OCI-LY1 (cell line): ENCODE measurements at regions not wholly inside any gene's neighbourhood (a gene's known extent, or its start where the extent isn't known, plus 50 kb on each side); places are given as distances from the start of the nearest gene placed in this dataset.

Experiments
- H2AFZ ChIP-seq: fragments of 200-600 bp; sonication (generic), shearing (Covaris generic); 2 replicates; pipeline ENCODE4 v1.6.0; 2014; ENCODE audit warnings: antibody characterized with exemption, mild to moderate bottlenecking, low read length
- H3F3A ChIP-seq: fragments of 200-600 bp; sonication (generic), shearing (Covaris generic); 2 replicates; pipeline ENCODE4 v1.6.0; 2014; ENCODE audit warnings: mild to moderate bottlenecking, antibody characterized with exemption, low read length, moderate library complexity; ENCODE audit not compliant: insufficient read depth
- H3K27ac ChIP-seq: fragments of 200-600 bp; sonication (generic); 2 replicates; pipeline ENCODE4 v1.5.1; 2014; ENCODE audit warnings: low read length, mixed run types, mild to moderate bottlenecking, low read depth; ENCODE audit not compliant: poor library complexity, severe bottlenecking
- H3K27me3 ChIP-seq: fragments of 200-600 bp; sonication (generic); 2 replicates; pipeline ENCODE4 v1.6.0; 2014; ENCODE audit warnings: antibody characterized with exemption, mild to moderate bottlenecking, low read length, moderate library complexity; ENCODE audit not compliant: insufficient read depth
- H3K36me3 ChIP-seq: fragments of 200-600 bp; sonication (generic); 2 replicates; pipeline ENCODE4 v1.6.1; 2014; ENCODE audit warnings: mild to moderate bottlenecking, antibody characterized with exemption, low read length, moderate library complexity, mixed read lengths; ENCODE audit not compliant: insufficient read depth
- H3K4me1 ChIP-seq: fragments of 200-600 bp; sonication (generic); 2 replicates; pipeline ENCODE4 v1.5.1; 2014; ENCODE audit warnings: mild to moderate bottlenecking, low read length, moderate library complexity; ENCODE audit not compliant: insufficient read depth, severe bottlenecking
- H3K4me2 ChIP-seq: fragments of 200-600 bp; sonication (generic), shearing (Covaris generic); 2 replicates; pipeline ENCODE4 v1.6.1; 2014; ENCODE audit warnings: low read length
- H3K4me3 ChIP-seq: fragments of 200-600 bp; sonication (generic); 2 replicates; pipeline ENCODE4 v1.5.1; 2014; ENCODE audit warnings: low read length, low read depth, mild to moderate bottlenecking, mixed read lengths; ENCODE audit not compliant: poor library complexity, severe bottlenecking
- H3K79me2 ChIP-seq: fragments of 200-600 bp; shearing (Covaris generic); 2 replicates; pipeline ENCODE4 v1.6.1; 2016; ENCODE audit warnings: mixed run types, low read length, mixed read lengths; ENCODE audit not compliant: insufficient read depth
- H3K9ac ChIP-seq: fragments of 200-600 bp; sonication (generic), shearing (Covaris generic); 2 replicates; pipeline ENCODE4 v1.6.1; 2014; ENCODE audit warnings: mild to moderate bottlenecking, low read length, mixed read lengths
- H3K9me2 ChIP-seq: fragments of 200-600 bp; sonication (generic), shearing (Covaris generic); 2 replicates; pipeline ENCODE4 v1.6.1; 2014; ENCODE audit warnings: low read depth, mild to moderate bottlenecking, low read length, mixed read lengths
- H3K9me3 ChIP-seq: fragments of 200-600 bp; shearing (Covaris generic); 2 replicates; pipeline ENCODE4 v1.6.1; 2014; ENCODE audit warnings: low read length, mixed read lengths
- H4K20me1 ChIP-seq: fragments of 200-600 bp; sonication (generic), shearing (Covaris generic); 2 replicates; pipeline ENCODE4 v1.6.0; 2016; ENCODE audit warnings: mild to moderate bottlenecking, low read length; ENCODE audit not compliant: insufficient read depth
- EZH2 ChIP-seq: fragments of 200-600 bp; sonication (generic), shearing (Covaris generic); IDR thresholded peaks from 2 replicates; pipeline ENCODE4 v1.8.0; 2017; ENCODE audit warnings: borderline replicate concordance, mixed run types, mild to moderate bottlenecking, antibody characterized with exemption, low read length, moderate library complexity, mixed read lengths
- TF ChIP-seq, protein P1 (sequence below): fragments of 200-600 bp; sonication (generic), shearing (Covaris generic); IDR thresholded peaks from 2 replicates; pipeline ENCODE4 v1.5.1; 2017; ENCODE audit warnings: mild to moderate bottlenecking, antibody characterized with exemption, low read length, moderate library complexity, mixed read lengths

DNA sequence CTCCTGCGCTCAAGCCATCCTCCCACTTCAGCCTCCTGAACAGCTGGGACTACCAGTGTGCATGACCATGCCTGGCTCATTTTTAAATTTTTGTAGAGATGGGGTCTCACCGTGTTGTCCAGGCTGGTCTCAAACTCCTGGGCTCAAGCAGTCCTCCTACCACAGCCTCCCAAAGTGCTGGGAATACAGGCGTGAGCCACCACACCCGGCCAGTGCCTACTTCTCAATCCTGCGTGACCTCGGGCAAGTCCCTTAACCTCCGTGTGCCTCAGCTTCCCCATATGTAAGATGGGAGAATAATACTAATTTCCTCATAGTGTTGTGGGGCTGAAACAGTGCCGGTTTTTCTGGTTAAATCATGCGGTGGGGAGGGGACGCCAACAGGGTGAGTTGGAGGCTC, 143.5 kb upstream of the CIBAR2 start:
- no peaks in the 10 kb centered on the region for H3K9me3 ChIP-seq
- H3K9me2 ChIP-seq, result no peaks in the 10 kb centered on the region
- no peak overlapping the region for H3K4me3 ChIP-seq
- H3K27ac ChIP-seq, result no peak overlapping the region
- no peak for TF ChIP-seq EZH2
- TF ChIP-seq, protein P1, sequence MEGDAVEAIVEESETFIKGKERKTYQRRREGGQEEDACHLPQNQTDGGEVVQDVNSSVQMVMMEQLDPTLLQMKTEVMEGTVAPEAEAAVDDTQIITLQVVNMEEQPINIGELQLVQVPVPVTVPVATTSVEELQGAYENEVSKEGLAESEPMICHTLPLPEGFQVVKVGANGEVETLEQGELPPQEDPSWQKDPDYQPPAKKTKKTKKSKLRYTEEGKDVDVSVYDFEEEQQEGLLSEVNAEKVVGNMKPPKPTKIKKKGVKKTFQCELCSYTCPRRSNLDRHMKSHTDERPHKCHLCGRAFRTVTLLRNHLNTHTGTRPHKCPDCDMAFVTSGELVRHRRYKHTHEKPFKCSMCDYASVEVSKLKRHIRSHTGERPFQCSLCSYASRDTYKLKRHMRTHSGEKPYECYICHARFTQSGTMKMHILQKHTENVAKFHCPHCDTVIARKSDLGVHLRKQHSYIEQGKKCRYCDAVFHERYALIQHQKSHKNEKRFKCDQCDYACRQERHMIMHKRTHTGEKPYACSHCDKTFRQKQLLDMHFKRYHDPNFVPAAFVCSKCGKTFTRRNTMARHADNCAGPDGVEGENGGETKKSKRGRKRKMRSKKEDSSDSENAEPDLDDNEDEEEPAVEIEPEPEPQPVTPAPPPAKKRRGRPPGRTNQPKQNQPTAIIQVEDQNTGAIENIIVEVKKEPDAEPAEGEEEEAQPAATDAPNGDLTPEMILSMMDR, result no peak
- H3K27me3 ChIP-seq, result no peaks in the 10 kb centered on the region; the same call in 1 of the 2 replicates
- H3K9ac ChIP-seq, result no peak overlapping the region
- H3K36me3 ChIP-seq, result no peaks in the 10 kb centered on the region
- H4K20me1 ChIP-seq, result no peaks in the 10 kb centered on the region
- no peak overlapping the region for H3K4me2 ChIP-seq
- H3K4me1 ChIP-seq, result no peaks in the 10 kb centered on the region
- no peaks in the 10 kb centered on the region for H3F3A ChIP-seq
- no peaks in the 10 kb centered on the region for H3K79me2 ChIP-seq
- no peak overlapping the region for H2AFZ ChIP-seq

DNA sequence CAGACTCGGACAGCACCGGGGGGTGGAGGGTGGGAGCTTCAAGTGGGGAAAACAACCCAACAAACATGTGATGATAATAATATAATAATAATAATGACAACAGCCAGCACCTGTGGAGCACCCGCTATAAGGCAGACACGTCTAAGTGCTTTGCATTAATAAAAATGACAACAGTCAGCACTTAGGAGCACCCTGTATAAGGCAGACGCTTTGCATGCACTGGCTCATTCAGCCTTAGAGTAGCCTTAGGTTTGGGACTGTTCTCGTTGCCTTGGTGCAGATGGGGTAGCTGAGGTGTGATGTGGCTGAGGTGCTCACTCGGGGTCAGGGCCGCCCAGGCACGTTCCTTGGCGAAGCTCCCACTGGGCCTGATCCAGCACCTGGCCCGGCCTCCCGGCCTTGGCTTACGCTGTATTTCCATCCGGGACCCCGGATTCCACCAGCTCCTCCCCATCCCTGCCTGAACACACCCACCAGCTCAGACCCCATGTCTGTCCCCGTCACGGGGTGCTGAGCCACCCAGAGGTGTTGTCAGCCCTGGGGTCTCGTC, 144.0 kb upstream of the CIBAR2 start:
- no peak overlapping the region for H3K9ac ChIP-seq
- H3K9me2 ChIP-seq, result no peaks in the 10 kb centered on the region
- no peaks in the 10 kb centered on the region for H3K36me3 ChIP-seq
- H3K27ac ChIP-seq, result no peak overlapping the region
- no peak overlapping the region for H3K4me3 ChIP-seq
- H3K9me3 ChIP-seq, result no peaks in the 10 kb centered on the region
- H2AFZ ChIP-seq, result no peak overlapping the region
- no peaks in the 10 kb centered on the region; the same call in 1 of the 2 replicates for H3K27me3 ChIP-seq
- H3K4me1 ChIP-seq, result peaks cover 3% of the 10 kb centered on the region
- H3F3A ChIP-seq, result no peaks in the 10 kb centered on the region
- no peak overlapping the region for H3K4me2 ChIP-seq
- H4K20me1 ChIP-seq, result no peaks in the 10 kb centered on the region
- no peaks in the 10 kb centered on the region for H3K79me2 ChIP-seq
- TF ChIP-seq, protein P1, result no peak
- no peak for TF ChIP-seq EZH2

DNA sequence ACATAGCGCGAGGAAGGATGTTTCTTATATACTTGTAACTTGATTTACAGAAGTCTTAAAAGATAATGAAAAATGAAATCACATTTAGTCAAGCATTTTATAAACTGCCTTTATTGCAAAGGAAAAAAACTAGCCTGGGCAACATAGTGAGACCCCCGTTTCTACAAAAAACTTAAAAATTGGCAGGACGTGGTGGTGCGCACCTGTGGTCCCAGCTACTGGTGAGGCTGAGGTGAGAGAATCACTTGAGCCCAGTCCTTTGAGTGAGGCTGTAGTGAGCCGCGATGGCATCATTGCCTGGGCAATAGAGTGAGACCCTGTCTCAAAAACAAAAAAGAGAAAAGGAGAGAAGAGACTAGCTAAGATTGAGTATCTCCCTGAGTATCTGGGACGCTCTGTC, 145.2 kb upstream of the CIBAR2 start:
- H3K79me2 ChIP-seq, result no peaks in the 10 kb centered on the region
- peaks cover 15% of the 10 kb centered on the region for H3K4me1 ChIP-seq

More for the DNA sequence above, 145.2 kb upstream of the CIBAR2 start:
- H3K9ac ChIP-seq, result no peak overlapping the region
- no peak overlapping the region for H3K27ac ChIP-seq
- H3K27me3 ChIP-seq, result no peaks in the 10 kb centered on the region; the same call in 1 of the 2 replicates
- no peaks in the 10 kb centered on the region for H3K9me2 ChIP-seq
- H3F3A ChIP-seq, result no peaks in the 10 kb centered on the region
- H3K4me2 ChIP-seq, result no peak overlapping the region
- TF ChIP-seq EZH2, result no peak
- TF ChIP-seq, protein P1, result no peak
- no peak overlapping the region for H3K4me3 ChIP-seq
- no peak overlapping the region for H2AFZ ChIP-seq
- no peaks in the 10 kb centered on the region for H4K20me1 ChIP-seq
- no peaks in the 10 kb centered on the region for H3K9me3 ChIP-seq
- H3K36me3 ChIP-seq, result no peaks in the 10 kb centered on the region
